NAMALWA (cell line): ENCODE measurements at regions not wholly inside any gene's neighbourhood (a gene's known extent, or its start where the extent isn't known, plus 50 kb on each side); places are given as distances from the start of the nearest gene placed in this dataset.
"Not testable (repeated sequence)": the region's sequence is repeated elsewhere in the genome, so short reads cannot be mapped to it uniquely, and the experiment has no call there.

Source experiments
- DNase-seq: peaks from one replicate; pipeline ENCODE4 v3.0.0-alpha.2; 2015; ENCODE audit warnings: low spot score

- no peak for DNase-seq
Measured at GRCh38 chr2:37570773-37571586, 100.5 kb downstream of the CDC42EP3 start.

- DNase-seq, result no peak
Measured at GRCh38 chr2:37571587-37572136, 99.8 kb downstream of the CDC42EP3 start.

GRCh38 chr2:37573451-37574388 lies 97.7 kb downstream of the CDC42EP3 start:
- DNase-seq, result no peak

GRCh38 chr2:37575780-37576179 lies 95.7 kb downstream of the CDC42EP3 start:
- DNase-seq, result no peak

GRCh38 chr2:37576194-37576593 lies 95.2 kb downstream of the CDC42EP3 start:
- DNase-seq, result not testable (repeated sequence)

- no peak for DNase-seq
Measured at GRCh38 chr2:37576831-37577230, 94.6 kb downstream of the CDC42EP3 start.

GRCh38 chr2:37579192-37579713 lies 92.2 kb downstream of the CDC42EP3 start:
- DNase-seq, result no peak

GRCh38 chr2:37579949-37580348 lies 91.5 kb downstream of the CDC42EP3 start:
- not testable (repeated sequence) for DNase-seq

GRCh38 chr2:37581433-37581832 lies 90.0 kb downstream of the CDC42EP3 start:
- no peak for DNase-seq

- DNase-seq, result no peak
Measured at GRCh38 chr2:37582481-37583220, 88.8 kb downstream of the CDC42EP3 start.

GRCh38 chr2:37583402-37583801 lies 88.0 kb downstream of the CDC42EP3 start:
- DNase-seq, result no peak

- DNase-seq, result no peak
Measured at GRCh38 chr2:37583867-37584266, 87.6 kb downstream of the CDC42EP3 start.

- DNase-seq, result no peak
Measured at GRCh38 chr2:37585295-37585908, 86.0 kb downstream of the CDC42EP3 start.

GRCh38 chr2:37585982-37586621 lies 85.3 kb downstream of the CDC42EP3 start:
- no peak for DNase-seq

GRCh38 chr2:37586663-37587317 lies 84.7 kb downstream of the CDC42EP3 start:
- no peak for DNase-seq

- no peak for DNase-seq
Measured at GRCh38 chr2:37587817-37588216, 83.6 kb downstream of the CDC42EP3 start.

- DNase-seq, result no peak
Measured at GRCh38 chr2:37588316-37588777, 83.1 kb downstream of the CDC42EP3 start.

- no peak for DNase-seq
Measured at GRCh38 chr2:37589298-37589697, 82.1 kb downstream of the CDC42EP3 start.

- DNase-seq, result no peak
Measured at GRCh38 chr2:37590119-37590571, 81.3 kb downstream of the CDC42EP3 start.
